ENCODE measurements at regions not wholly inside any gene's neighbourhood (a gene's known extent, or its start where the extent isn't known, plus 50 kb on each side); places are given as distances from the start of the nearest gene placed in this dataset.
A peak's percentile ranks its signal among the peaks of the same experiment; 100 is the strongest.

DNA sequence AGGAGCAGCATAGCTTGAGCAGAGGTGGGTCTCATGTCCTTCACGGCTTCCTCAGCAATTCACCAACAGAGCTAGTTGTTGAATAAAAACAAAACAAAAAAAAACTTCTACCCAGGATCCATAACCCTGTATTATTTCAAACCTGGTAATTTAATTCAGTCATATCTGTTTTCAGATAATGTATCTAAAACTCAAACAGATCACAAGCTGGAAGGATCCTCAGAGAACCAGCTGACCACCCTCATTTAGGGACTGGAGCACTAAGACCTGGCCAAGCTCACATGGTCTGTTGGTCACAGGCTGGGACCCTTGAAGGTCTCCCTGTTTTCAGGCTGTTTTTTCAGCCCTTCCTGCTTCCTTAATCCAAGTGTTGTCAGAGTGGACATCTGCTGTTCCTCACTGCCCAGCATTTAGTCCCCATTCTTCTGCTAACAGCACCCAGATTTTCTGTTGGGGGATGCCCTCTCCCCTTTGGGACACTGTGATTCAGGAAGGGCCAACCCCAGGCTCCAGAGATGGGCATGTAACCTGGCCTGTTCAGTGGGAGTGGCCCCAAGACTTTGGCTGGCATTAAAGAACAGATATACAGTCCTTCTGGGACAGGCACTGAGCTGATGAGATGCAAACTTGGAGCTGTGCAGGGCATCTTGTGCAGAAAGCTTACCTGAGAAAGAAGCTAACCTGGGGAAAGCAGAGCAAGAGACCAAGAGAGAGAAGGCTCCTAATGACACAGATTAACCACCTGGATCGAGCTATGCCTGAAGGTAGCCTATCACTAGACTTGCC, 78.8 kb upstream of the SPATA12 start:
- Histone ChIP-seq H3K27ac (no peak overlapping the region), H3K36me3 (ENCODE audit: low read depth, missing control alignments) (no peaks in the 10 kb centered on the region), H3K9me3 (no peaks in the 10 kb centered on the region), H3K27me3 (no peaks in the 10 kb centered on the region), H3K4me3 (no peak overlapping the region), H3K4me1 (peaks cover 38% of the 10 kb centered on the region)
- intact Hi-C loops (cut with DNase I; ENCODE audit: low total_unique reads) = no loop called here
- 70 to 85% methylated on average over 2 of the region's 2 CpGs for WGBS, 2 donors
- no peak for DNase-seq
- TF ChIP-seq, protein P1, sequence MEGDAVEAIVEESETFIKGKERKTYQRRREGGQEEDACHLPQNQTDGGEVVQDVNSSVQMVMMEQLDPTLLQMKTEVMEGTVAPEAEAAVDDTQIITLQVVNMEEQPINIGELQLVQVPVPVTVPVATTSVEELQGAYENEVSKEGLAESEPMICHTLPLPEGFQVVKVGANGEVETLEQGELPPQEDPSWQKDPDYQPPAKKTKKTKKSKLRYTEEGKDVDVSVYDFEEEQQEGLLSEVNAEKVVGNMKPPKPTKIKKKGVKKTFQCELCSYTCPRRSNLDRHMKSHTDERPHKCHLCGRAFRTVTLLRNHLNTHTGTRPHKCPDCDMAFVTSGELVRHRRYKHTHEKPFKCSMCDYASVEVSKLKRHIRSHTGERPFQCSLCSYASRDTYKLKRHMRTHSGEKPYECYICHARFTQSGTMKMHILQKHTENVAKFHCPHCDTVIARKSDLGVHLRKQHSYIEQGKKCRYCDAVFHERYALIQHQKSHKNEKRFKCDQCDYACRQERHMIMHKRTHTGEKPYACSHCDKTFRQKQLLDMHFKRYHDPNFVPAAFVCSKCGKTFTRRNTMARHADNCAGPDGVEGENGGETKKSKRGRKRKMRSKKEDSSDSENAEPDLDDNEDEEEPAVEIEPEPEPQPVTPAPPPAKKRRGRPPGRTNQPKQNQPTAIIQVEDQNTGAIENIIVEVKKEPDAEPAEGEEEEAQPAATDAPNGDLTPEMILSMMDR (IDR thresholded peaks at IDR 0.05) = no peak
- TF ChIP-seq POLR2A (IDR thresholded peaks at IDR 0.05) = no peak

DNA sequence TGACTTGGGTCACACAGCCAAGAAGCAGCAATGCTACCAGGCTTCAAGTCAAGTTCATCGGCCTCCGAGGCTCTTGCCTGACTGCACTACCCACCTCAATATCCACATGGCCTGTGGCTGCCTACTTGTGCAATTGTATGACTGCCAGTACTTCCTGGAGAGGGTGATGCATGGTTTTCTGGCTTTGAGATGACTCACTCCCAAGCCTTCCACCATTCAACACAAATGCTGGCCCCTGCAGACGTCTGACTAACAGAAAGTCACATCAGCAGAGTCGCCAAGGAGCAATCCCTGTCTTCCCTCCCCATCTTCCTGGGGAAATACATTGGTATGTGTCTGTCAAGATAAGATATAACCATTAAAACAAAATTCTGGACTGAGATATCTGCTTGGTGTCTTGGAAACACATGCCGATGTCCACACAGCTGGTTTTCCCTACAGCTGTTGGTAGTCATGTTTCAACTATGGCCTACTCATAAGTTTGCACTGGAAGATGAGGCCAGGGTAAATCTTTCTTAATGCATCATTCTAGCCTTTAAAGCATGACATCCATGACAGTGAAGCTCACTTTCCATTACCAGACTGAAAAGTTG, 79.6 kb upstream of the SPATA12 start:
- Histone ChIP-seq H3K27ac (no peak overlapping the region), H3K36me3 (ENCODE audit: low read depth, missing control alignments) (no peaks in the 10 kb centered on the region), H3K4me3 (no peak overlapping the region), H3K27me3 (no peaks in the 10 kb centered on the region), H3K9me3 (no peaks in the 10 kb centered on the region), H3K4me1 (peaks cover 36% of the 10 kb centered on the region)
- TF ChIP-seq, protein P1 (IDR thresholded peaks at IDR 0.05) = no peak
- TF ChIP-seq POLR2A (IDR thresholded peaks at IDR 0.05) = no peak
- 70 to 75% methylated on average over 3 to 5 of the region's 5 CpGs for WGBS, 2 donors
- intact Hi-C loops (cut with DNase I; ENCODE audit: low total_unique reads) = no loop called here
- no peak for DNase-seq

DNA sequence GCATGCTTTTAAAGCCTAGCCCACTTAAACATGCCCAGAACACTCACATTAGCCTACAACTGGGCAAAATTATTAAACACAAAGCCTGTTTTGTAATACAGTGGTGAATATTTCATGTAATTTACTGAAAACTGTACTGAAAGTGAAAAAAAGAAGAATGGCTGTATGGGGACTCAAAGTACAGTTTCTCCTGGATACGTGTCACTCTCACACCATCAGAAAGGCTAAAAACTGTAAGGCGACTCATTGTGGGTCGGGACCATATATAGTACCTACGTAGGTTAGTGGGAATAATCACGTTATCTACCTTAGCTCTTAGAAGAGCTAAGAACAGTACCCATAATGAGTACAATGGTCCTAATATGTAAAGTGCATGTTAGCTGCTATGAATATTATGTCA, 80.2 kb upstream of the SPATA12 start:
- Histone ChIP-seq H3K4me3 (no peak overlapping the region), H3K36me3 (ENCODE audit: low read depth, missing control alignments) (no peaks in the 10 kb centered on the region), H3K9me3 (no peaks in the 10 kb centered on the region), H3K27me3 (no peaks in the 10 kb centered on the region), H3K4me1 (peaks cover 34% of the 10 kb centered on the region), H3K27ac (no peak overlapping the region)
- TF ChIP-seq POLR2A (IDR thresholded peaks at IDR 0.05) = no peak
- TF ChIP-seq, protein P1 (IDR thresholded peaks at IDR 0.05) = no peak
- WGBS, 2 donors = 92 to 99% methylated on average over 5 of the region's 5 CpGs
- intact Hi-C loops (cut with DNase I; ENCODE audit: low total_unique reads) = no loop called here
- no peak for DNase-seq

DNA sequence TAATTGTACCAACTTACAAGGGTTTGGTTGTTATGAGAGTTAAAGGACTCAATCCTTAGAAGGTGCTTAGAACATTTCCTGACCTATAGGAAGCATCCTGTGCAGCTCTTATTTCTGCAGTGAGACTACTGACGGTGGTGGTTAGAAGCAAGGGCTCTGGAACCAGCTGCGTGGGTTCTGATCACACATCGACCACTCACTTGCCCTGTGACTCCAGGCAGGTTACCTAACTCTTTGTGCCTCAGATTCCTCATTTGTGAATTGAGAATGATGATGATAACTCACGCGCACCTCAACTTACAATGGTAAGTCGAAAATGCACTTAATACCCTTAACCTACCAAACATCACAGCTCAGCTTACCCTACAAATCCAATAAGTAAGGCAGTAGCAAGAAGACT, 80.7 kb upstream of the SPATA12 start:
- intact Hi-C loops (cut with DNase I; ENCODE audit: low total_unique reads) = no loop called here
- DNase-seq = no peak
- H3K36me3 ChIP-seq (ENCODE audit: low read depth, missing control alignments) = no peaks in the 10 kb centered on the region
- H3K27me3 ChIP-seq = no peaks in the 10 kb centered on the region
- no peak overlapping the region for H3K4me3 ChIP-seq
- WGBS, 2 donors = 83 to 92% methylated on average over 6 of the region's 6 CpGs
- no peaks in the 10 kb centered on the region for H3K9me3 ChIP-seq
- H3K27ac ChIP-seq = no peak overlapping the region
- no peak for TF ChIP-seq POLR2A (IDR thresholded peaks at IDR 0.05)
- TF ChIP-seq, protein P1 (IDR thresholded peaks at IDR 0.05) = no peak
- H3K4me1 ChIP-seq = peaks cover 34% of the 10 kb centered on the region

DNA sequence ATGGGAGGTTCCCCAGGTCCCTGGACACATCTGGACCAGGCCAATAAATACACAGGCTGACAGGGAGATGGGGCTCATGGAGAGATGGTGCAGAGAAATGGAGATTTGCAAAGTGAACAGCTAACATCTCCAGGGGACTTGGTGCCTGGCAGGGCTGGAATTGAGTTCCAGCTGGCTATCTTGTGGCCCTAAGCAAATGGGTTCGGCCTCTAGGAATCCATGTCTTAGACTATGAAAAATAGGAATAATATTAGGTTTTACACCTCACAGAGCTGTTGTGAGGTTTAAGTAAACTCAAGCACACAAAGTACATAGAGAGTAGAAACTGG, 82.9 kb upstream of the SPATA12 start:
- no peaks in the 10 kb centered on the region for H3K27me3 ChIP-seq
- peak overlapping the region; percentile 69 to 82 for H3K27ac ChIP-seq
- no peaks in the 10 kb centered on the region for H3K9me3 ChIP-seq
- intact Hi-C loops (cut with DNase I; ENCODE audit: low total_unique reads) = no loop called here
- TF ChIP-seq POLR2A (IDR thresholded peaks at IDR 0.05) = no peak
- TF ChIP-seq, protein P1 (IDR thresholded peaks at IDR 0.05) = no peak
- no peaks in the 10 kb centered on the region for H3K36me3 ChIP-seq (ENCODE audit: low read depth, missing control alignments)
- no peak for DNase-seq
- WGBS, 2 donors = 88 to 94% methylated on average over 1 of the region's 1 CpG
- H3K4me1 ChIP-seq = peaks cover 34% of the 10 kb centered on the region
- H3K4me3 ChIP-seq = no peak overlapping the region
